ENCODE measurements at regions not wholly inside any gene's neighbourhood (a gene's known extent, or its start where the extent isn't known, plus 50 kb on each side); places are given as distances from the start of the nearest gene placed in this dataset.

DNA sequence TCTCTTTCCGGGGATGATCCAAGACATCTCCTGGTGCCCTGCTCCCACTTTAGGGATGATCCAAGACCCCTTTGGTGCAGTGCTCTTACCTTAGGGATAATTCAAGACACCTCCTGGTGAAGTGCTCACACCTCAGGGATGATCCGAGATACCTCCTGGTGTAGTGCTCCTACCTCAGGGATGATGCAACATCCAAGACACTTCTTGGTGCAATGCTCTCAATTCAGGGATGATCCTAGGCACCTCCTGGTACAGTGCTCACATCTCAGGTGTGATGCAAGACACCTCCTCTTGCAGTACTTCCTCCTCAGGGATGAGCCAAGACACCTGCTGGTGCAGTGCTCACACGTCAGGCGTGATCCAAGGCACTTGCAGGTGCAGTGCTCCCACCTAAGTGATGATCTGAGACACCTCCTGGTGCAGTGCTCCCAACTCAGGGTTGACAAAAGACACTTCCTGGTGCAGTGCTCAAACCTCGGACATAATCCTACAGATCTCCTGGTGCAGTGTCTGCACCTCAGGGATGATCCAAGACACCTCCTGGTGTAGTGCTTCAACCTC is 122.3 kb downstream of the ASB1 start:
- no peaks in the 10 kb centered on the region for H3K27me3 ChIP-seq (ENCODE audit: control insufficient read depth, insufficient read depth, low read length)
- H3K79me2 ChIP-seq (ENCODE audit: control insufficient read depth, insufficient read depth, low read length), result no peaks in the 10 kb centered on the region
- H3K27ac ChIP-seq (ENCODE audit: insufficient read depth, low read length), result no peak overlapping the region
- no peak overlapping the region for H3K4me2 ChIP-seq (ENCODE audit: extremely low read depth, insufficient read depth, low read length)
- H4K20me1 ChIP-seq (ENCODE audit: control insufficient read depth, extremely low read depth, insufficient read depth, low read length), result no peaks in the 10 kb centered on the region
- H3K9ac ChIP-seq (ENCODE audit: insufficient read depth, low read length), result no peak overlapping the region
- no peaks in the 10 kb centered on the region for H3K4me1 ChIP-seq (ENCODE audit: control insufficient read depth, extremely low read depth, insufficient read depth, low read length)
- H3K36me3 ChIP-seq (ENCODE audit: control insufficient read depth, insufficient read depth, low read length), result no peaks in the 10 kb centered on the region
- no peak for DNase-seq (ENCODE audit: low read depth in 2 of 2)
- H3K4me3 ChIP-seq (replicated peaks in 1 of 4; ENCODE audit: control extremely low read depth in 1 of 4, insufficient read depth in 1 of 4, low read depth in 3 of 4, low read length in 4 of 4), result no peak overlapping the region
- H3K9me3 ChIP-seq (ENCODE audit: control insufficient read depth, insufficient read depth, low read depth, low read length), result no peaks in the 10 kb centered on the region
- TF ChIP-seq CTCF (conservative IDR thresholded peaks at IDR 0.05 in 1 of 2, IDR thresholded peaks at IDR 0.05 in 1 of 2; ENCODE audit: low read depth in 1 of 2, low read length in 2 of 2), result no peak
- no peak for TF ChIP-seq EZH2 (IDR thresholded peaks at IDR 0.05; ENCODE audit: low read length, missing control alignments)
- no peak overlapping the region for H2AFZ ChIP-seq (ENCODE audit: low read length)

GRCh38 chr2:238549866-238550265 is 123.1 kb downstream of the ASB1 start:
- Histone ChIP-seq H2AFZ (ENCODE audit: low read length) (no peak overlapping the region), H3K27ac (ENCODE audit: insufficient read depth, low read length) (no peak overlapping the region), H3K4me2 (ENCODE audit: extremely low read depth, insufficient read depth, low read length) (no peak overlapping the region), H3K9ac (ENCODE audit: insufficient read depth, low read length) (no peak overlapping the region), H4K20me1 (ENCODE audit: control insufficient read depth, extremely low read depth, insufficient read depth, low read length) (no peaks in the 10 kb centered on the region), H3K27me3 (ENCODE audit: control insufficient read depth, insufficient read depth, low read length) (no peaks in the 10 kb centered on the region), H3K4me1 (ENCODE audit: control insufficient read depth, extremely low read depth, insufficient read depth, low read length) (no peaks in the 10 kb centered on the region), H3K4me3 (replicated peaks in 1 of 4; ENCODE audit: control extremely low read depth in 1 of 4, insufficient read depth in 1 of 4, low read depth in 3 of 4, low read length in 4 of 4) (no peak overlapping the region), H3K36me3 (ENCODE audit: control insufficient read depth, insufficient read depth, low read length) (no peaks in the 10 kb centered on the region), H3K9me3 (ENCODE audit: control insufficient read depth, insufficient read depth, low read depth, low read length) (no peaks in the 10 kb centered on the region), H3K79me2 (ENCODE audit: control insufficient read depth, insufficient read depth, low read length) (no peaks in the 10 kb centered on the region)
- TF ChIP-seq EZH2 (IDR thresholded peaks at IDR 0.05; ENCODE audit: low read length, missing control alignments) (no peak), CTCF (conservative IDR thresholded peaks at IDR 0.05 in 1 of 2, IDR thresholded peaks at IDR 0.05 in 1 of 2; ENCODE audit: low read depth in 1 of 2, low read length in 2 of 2) (no peak)
- no peak for DNase-seq (ENCODE audit: low read depth in 2 of 2)

DNA sequence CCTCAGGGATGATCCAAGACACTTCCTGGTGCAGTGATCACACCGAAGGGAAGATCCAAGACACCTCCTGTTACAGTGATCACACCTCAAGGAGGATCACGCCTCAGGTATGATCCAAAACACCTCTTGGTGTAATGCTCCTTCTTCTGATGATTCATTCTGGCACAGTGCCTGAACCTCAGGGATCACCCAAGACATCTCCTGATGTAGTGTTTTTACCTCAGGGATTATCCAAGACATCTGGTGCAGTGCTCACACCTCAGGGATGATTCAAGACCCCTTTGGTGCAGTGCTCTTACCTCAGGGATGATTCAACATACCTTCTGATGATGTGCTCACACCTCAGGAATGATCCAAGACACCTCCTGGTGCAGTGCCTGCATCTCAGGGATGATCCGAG is 124.4 kb downstream of the ASB1 start:
- Histone ChIP-seq H2AFZ (ENCODE audit: low read length) (no peak overlapping the region), H3K9me3 (ENCODE audit: control insufficient read depth, insufficient read depth, low read depth, low read length) (no peaks in the 10 kb centered on the region), H3K79me2 (ENCODE audit: control insufficient read depth, insufficient read depth, low read length) (no peaks in the 10 kb centered on the region), H3K27ac (ENCODE audit: insufficient read depth, low read length) (no peak overlapping the region), H3K27me3 (ENCODE audit: control insufficient read depth, insufficient read depth, low read length) (no peaks in the 10 kb centered on the region), H3K4me3 (replicated peaks in 1 of 4; ENCODE audit: control extremely low read depth in 1 of 4, insufficient read depth in 1 of 4, low read depth in 3 of 4, low read length in 4 of 4) (no peak overlapping the region), H3K9ac (ENCODE audit: insufficient read depth, low read length) (no peak overlapping the region), H4K20me1 (ENCODE audit: control insufficient read depth, extremely low read depth, insufficient read depth, low read length) (no peaks in the 10 kb centered on the region), H3K4me1 (ENCODE audit: control insufficient read depth, extremely low read depth, insufficient read depth, low read length) (no peaks in the 10 kb centered on the region), H3K36me3 (ENCODE audit: control insufficient read depth, insufficient read depth, low read length) (no peaks in the 10 kb centered on the region), H3K4me2 (ENCODE audit: extremely low read depth, insufficient read depth, low read length) (no peak overlapping the region)
- TF ChIP-seq EZH2 (IDR thresholded peaks at IDR 0.05; ENCODE audit: low read length, missing control alignments), result no peak
- TF ChIP-seq CTCF (conservative IDR thresholded peaks at IDR 0.05 in 1 of 2, IDR thresholded peaks at IDR 0.05 in 1 of 2; ENCODE audit: low read depth in 1 of 2, low read length in 2 of 2), result no peak
- DNase-seq (ENCODE audit: low read depth in 2 of 2), result no peak

Data from fibroblast of lung (primary cell).